ENCODE measurements at regions not wholly inside any gene's neighbourhood (a gene's known extent, or its start where the extent isn't known, plus 50 kb on each side); places are given as distances from the start of the nearest gene placed in this dataset.

- TF ChIP-seq, protein P1, sequence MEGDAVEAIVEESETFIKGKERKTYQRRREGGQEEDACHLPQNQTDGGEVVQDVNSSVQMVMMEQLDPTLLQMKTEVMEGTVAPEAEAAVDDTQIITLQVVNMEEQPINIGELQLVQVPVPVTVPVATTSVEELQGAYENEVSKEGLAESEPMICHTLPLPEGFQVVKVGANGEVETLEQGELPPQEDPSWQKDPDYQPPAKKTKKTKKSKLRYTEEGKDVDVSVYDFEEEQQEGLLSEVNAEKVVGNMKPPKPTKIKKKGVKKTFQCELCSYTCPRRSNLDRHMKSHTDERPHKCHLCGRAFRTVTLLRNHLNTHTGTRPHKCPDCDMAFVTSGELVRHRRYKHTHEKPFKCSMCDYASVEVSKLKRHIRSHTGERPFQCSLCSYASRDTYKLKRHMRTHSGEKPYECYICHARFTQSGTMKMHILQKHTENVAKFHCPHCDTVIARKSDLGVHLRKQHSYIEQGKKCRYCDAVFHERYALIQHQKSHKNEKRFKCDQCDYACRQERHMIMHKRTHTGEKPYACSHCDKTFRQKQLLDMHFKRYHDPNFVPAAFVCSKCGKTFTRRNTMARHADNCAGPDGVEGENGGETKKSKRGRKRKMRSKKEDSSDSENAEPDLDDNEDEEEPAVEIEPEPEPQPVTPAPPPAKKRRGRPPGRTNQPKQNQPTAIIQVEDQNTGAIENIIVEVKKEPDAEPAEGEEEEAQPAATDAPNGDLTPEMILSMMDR (IDR thresholded peaks at IDR 0.05) = no peak
- TF ChIP-seq NRF1 (IDR thresholded peaks at IDR 0.05; ENCODE audit: low read depth, low read length) (no peak), PBX3 (IDR thresholded peaks at IDR 0.05) (no peak), EZH2phosphoT487 (IDR thresholded peaks at IDR 0.05; ENCODE audit: borderline replicate concordance, low read depth) (no peak), JUND (IDR thresholded peaks at IDR 0.05) (no peak), TAF1 (IDR thresholded peaks at IDR 0.05; ENCODE audit: borderline replicate concordance, low read depth, low read length) (no peak), POLR2AphosphoS5 (IDR thresholded peaks at IDR 0.05; ENCODE audit: low read depth, low read length) (no peak), YY1 (IDR thresholded peaks at IDR 0.05; ENCODE audit: low read depth) (no peak), NFIC (IDR thresholded peaks at IDR 0.05; ENCODE audit: borderline replicate concordance) (no peak), USF1 (IDR thresholded peaks at IDR 0.05; ENCODE audit: borderline replicate concordance, low read depth) (no peak), CHD2 (IDR thresholded peaks at IDR 0.05; ENCODE audit: low read length, partially characterized antibody) (no peak), SIN3A (IDR thresholded peaks at IDR 0.05; ENCODE audit: borderline replicate concordance, low read depth, low read length) (no peak), RAD21 (IDR thresholded peaks at IDR 0.05; ENCODE audit: low read length) (no peak)
- TF ChIP-seq, protein P2, sequence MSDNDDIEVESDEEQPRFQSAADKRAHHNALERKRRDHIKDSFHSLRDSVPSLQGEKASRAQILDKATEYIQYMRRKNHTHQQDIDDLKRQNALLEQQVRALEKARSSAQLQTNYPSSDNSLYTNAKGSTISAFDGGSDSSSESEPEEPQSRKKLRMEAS (IDR thresholded peaks at IDR 0.05; ENCODE audit: low read depth) = no peak
These were observed 133.3 kb downstream of the DACT1 start for GRCh38 chr14:58771016-58771415.
